AG04450 (cell line): ENCODE measurements at regions not wholly inside any gene's neighbourhood (a gene's known extent, or its start where the extent isn't known, plus 50 kb on each side); places are given as distances from the start of the nearest gene placed in this dataset.

Source experiments
- CTCF ChIA-PET: fragments of 300-600, 350-600 bp; formaldehyde crosslinking; extraction: SDS; loops from one replicate; lab custom pipeline; 2022; ENCODE audit warnings: antibody characterized with exemption, inconsistent platforms; lab: Charles Lee
- POLR2A ChIA-PET: fragments of 350-600 bp; formaldehyde crosslinking; extraction: SDS; loops from one replicate; lab custom pipeline; 2021; ENCODE audit warnings: antibody characterized with exemption, inconsistent platforms; lab: Yijun Ruan, JAX
- DNase-seq: peaks from one replicate; pipeline ENCODE4 v3.0.0-alpha.2; 2011; ENCODE audit warnings: low read depth, low spot score
- H3K27ac ChIP-seq: one replicate; pipeline ENCODE4 v1.5.1; 2012; ENCODE audit warnings: low read depth, low read length, control low read depth
- H3K27me3 ChIP-seq: one replicate; pipeline ENCODE4 v1.6.0; 2012; ENCODE audit warnings: low read length; ENCODE audit not compliant: control insufficient read depth, insufficient read depth
- H3K4me3 ChIP-seq: 2 replicates; pipeline ENCODE4 v1.5.1; 2011; ENCODE audit warnings: mild to moderate bottlenecking, low read depth, low read length, control low read depth
- H3K9me3 ChIP-seq: 2 replicates; pipeline ENCODE4 v1.5.1; 2012; ENCODE audit warnings: low read length; ENCODE audit not compliant: control insufficient read depth, insufficient read depth
- TF ChIP-seq, protein P1 (sequence below): IDR thresholded peaks from 2 replicates; pipeline ENCODE4 v1.5.1; 2011; ENCODE audit warnings: low read depth, low read length, control low read depth, inconsistent platforms

GRCh38 chr6:85802162-85802561 is 159.5 kb upstream of the SYNCRIP start:
- POLR2A ChIA-PET, result no interaction called here
- TF ChIP-seq, protein P1, sequence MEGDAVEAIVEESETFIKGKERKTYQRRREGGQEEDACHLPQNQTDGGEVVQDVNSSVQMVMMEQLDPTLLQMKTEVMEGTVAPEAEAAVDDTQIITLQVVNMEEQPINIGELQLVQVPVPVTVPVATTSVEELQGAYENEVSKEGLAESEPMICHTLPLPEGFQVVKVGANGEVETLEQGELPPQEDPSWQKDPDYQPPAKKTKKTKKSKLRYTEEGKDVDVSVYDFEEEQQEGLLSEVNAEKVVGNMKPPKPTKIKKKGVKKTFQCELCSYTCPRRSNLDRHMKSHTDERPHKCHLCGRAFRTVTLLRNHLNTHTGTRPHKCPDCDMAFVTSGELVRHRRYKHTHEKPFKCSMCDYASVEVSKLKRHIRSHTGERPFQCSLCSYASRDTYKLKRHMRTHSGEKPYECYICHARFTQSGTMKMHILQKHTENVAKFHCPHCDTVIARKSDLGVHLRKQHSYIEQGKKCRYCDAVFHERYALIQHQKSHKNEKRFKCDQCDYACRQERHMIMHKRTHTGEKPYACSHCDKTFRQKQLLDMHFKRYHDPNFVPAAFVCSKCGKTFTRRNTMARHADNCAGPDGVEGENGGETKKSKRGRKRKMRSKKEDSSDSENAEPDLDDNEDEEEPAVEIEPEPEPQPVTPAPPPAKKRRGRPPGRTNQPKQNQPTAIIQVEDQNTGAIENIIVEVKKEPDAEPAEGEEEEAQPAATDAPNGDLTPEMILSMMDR, result no peak
- Histone ChIP-seq H3K4me3 (no peak overlapping the region), H3K27ac (no peak overlapping the region), H3K9me3 (no peaks in the 10 kb centered on the region), H3K27me3 (no peaks in the 10 kb centered on the region)
- CTCF ChIA-PET, result no interaction called here
- no peak for DNase-seq

GRCh38 chr6:85798931-85799652 is 156.4 kb upstream of the SYNCRIP start:
- Histone ChIP-seq H3K4me3 (no peak overlapping the region), H3K27ac (no peak overlapping the region), H3K9me3 (no peaks in the 10 kb centered on the region), H3K27me3 (no peaks in the 10 kb centered on the region)
- TF ChIP-seq, protein P1, result no peak
- DNase-seq, result no peak
- POLR2A ChIA-PET, result no interaction called here
- CTCF ChIA-PET, result interaction anchor here (0.7 kb wide), 1 partner anchor 199 kb away, joined by 3 read pairs; no protein-coding TSS in a partner anchor

DNA sequence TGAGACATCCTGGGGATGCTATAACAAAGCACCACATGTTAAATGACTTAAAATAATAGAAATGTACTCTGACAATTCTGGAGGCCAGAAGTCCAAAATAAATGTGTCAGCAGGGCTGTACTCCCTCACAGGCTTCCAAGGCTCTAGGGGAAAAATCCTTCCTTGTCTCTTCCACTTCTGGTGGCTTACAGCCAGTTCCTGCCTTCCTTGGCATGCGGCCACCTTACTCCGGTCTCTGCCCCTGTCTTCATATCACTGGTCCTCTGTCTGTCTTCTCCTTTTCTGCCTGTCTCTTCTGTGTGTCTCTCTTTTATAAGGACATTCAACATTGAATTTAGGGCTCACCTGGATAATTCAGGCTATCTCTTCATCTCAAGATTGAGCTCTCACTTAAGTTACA is 155.3 kb upstream of the SYNCRIP start:
- H3K4me3 ChIP-seq, result no peak overlapping the region
- DNase-seq, result no peak
- no peaks in the 10 kb centered on the region for H3K27me3 ChIP-seq
- TF ChIP-seq, protein P1, result no peak
- ChIA-PET POLR2A (no interaction called here), CTCF (no interaction called here)
- no peaks in the 10 kb centered on the region for H3K9me3 ChIP-seq
- no peak overlapping the region for H3K27ac ChIP-seq

GRCh38 chr6:85795945-85796344 is 153.3 kb upstream of the SYNCRIP start:
- DNase-seq, result no peak
- TF ChIP-seq, protein P1, result no peak
- CTCF ChIA-PET, result interaction anchor here (0.5 kb wide), 1 partner anchor 155 kb away, joined by 3 read pairs; no protein-coding TSS in a partner anchor
- H3K9me3 ChIP-seq, result no peaks in the 10 kb centered on the region
- H3K27ac ChIP-seq, result no peak overlapping the region
- POLR2A ChIA-PET, result no interaction called here
- H3K4me3 ChIP-seq, result no peak overlapping the region
- H3K27me3 ChIP-seq, result no peaks in the 10 kb centered on the region

DNA sequence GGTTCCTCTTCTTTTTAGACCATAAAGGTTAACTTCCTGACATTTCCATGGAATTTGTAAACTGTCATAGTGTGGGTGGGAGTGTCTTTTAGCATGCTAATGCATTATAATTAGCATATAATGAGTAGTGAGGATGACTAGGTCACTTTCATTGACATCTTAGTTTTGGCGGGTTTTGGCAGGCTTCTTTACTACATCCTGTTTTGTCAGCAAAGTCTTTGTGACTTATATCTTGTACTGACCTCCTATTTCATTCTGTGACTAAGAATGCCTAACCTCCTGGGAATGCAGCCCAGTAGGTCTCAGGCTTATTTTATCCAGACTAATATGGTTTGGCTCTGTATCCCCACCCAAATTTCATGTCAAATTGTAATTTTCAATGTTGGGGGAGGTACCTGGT is 149.6 kb upstream of the SYNCRIP start:
- DNase-seq, result no peak
- Histone ChIP-seq H3K27me3 (no peaks in the 10 kb centered on the region), H3K4me3 (no peak overlapping the region), H3K9me3 (no peaks in the 10 kb centered on the region), H3K27ac (no peak overlapping the region)
- TF ChIP-seq, protein P1, result no peak
- ChIA-PET CTCF (no interaction called here), POLR2A (no interaction called here)
